Chondrocyte (in vitro differentiated cells): ENCODE measurements at regions not wholly inside any gene's neighbourhood (a gene's known extent, or its start where the extent isn't known, plus 50 kb on each side); places are given as distances from the start of the nearest gene placed in this dataset.

Experiments used
- DNase-seq: peaks from one replicate; pipeline ENCODE4 v3.0.0; 2021; ENCODE audit warnings: mixed read lengths, low spot score
- H3K27ac Mint-ChIP-seq: one replicate; pipeline ENCODE4 v1.8.0; 2021; ENCODE audit warnings: mild to moderate bottlenecking, moderate library complexity, mixed read lengths; ENCODE audit not compliant: unreplicated experiment
- H3K27me3 Mint-ChIP-seq: 2 replicates; pipeline ENCODE4 v1.8.0; 2021; ENCODE audit warnings: low read depth, mixed read lengths
- H3K36me3 Mint-ChIP-seq: 2 replicates; pipeline ENCODE4 v1.8.0; 2021; ENCODE audit warnings: low read depth, mixed read lengths
- H3K4me1 Mint-ChIP-seq: 2 replicates; pipeline ENCODE4 v1.8.0; 2021; ENCODE audit warnings: low read depth, mild to moderate bottlenecking, mixed read lengths
- H3K4me3 Mint-ChIP-seq: one replicate; pipeline ENCODE4 v1.8.0; 2021; ENCODE audit warnings: mild to moderate bottlenecking, moderate library complexity, mixed read lengths; ENCODE audit not compliant: unreplicated experiment
- H3K9me3 Mint-ChIP-seq: 2 replicates; pipeline ENCODE4 v1.8.0; 2021; ENCODE audit warnings: low read depth, mixed read lengths
- CTCF ChIP-seq: fragments of 200-600 bp; sonication (generic); IDR thresholded peaks from 2 replicates; pipeline ENCODE4 v1.5.0; 2021; ENCODE audit warnings: antibody characterized with exemption, mild to moderate bottlenecking, moderate library complexity

DNA sequence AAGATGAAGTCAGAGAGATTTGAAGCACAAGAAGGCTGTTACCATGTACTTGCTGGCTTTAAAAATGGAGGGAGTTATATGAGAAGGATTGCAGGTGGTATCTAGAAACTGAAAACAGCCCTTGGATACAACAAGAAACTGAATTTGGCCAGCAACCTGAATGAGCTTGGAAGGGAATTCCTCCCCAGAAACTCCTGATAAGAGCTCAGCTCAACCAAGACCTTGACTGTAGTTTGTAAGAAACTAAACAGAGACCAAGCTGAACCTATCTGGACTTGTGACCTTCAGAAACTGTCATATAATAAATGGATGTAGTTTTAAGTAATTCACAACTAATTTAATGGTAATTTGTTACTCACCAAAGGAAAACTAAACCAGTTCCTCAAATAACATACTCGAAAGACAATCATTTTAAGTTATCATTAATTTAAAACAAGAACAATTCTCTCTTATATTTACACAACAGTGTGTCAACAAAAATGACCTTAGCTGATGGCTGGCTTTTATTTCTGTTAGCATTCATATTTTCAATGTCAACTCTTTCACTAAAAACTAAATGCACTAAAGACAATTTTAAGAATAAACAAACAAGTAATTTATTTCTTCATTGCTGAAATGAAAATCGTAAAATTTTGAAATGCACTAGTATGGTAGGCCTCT is 1218.4 kb upstream of the TMPRSS15 start:
- Mint-ChIP-seq H3K36me3 (no peaks in the 10 kb centered on the region), H3K4me3 (no peak overlapping the region), H3K27ac (no peak overlapping the region), H3K27me3 (no peaks in the 10 kb centered on the region), H3K9me3 (peaks cover 6% of the 10 kb centered on the region), H3K4me1 (peaks cover 4% of the 10 kb centered on the region)
- TF ChIP-seq CTCF: no peak
- no peak for DNase-seq

DNA sequence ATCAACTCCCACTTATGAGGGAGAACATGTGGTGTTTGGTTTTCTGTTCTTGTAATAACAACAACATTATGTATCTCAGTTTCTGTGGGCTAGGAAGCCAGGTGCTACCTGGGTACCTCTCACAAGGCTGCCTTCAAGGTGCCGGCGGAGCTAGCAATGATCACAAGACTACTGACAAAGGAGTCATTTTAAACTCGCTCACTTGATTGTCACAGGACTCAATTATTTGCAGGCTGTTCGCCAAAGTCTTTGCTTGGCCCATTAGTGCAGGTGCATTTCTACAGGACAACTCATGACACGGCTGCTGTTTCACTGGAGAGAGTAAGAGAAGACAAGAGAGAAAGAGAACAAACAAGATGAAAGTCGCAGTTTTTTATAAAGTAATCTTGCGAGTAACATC is 1237.4 kb upstream of the TMPRSS15 start:
- no peak for DNase-seq
- Mint-ChIP-seq H3K27ac (no peak overlapping the region), H3K27me3 (no peaks in the 10 kb centered on the region), H3K9me3 (no peaks in the 10 kb centered on the region), H3K36me3 (no peaks in the 10 kb centered on the region), H3K4me1 (no peaks in the 10 kb centered on the region), H3K4me3 (no peak overlapping the region)
- no peak for TF ChIP-seq CTCF

DNA sequence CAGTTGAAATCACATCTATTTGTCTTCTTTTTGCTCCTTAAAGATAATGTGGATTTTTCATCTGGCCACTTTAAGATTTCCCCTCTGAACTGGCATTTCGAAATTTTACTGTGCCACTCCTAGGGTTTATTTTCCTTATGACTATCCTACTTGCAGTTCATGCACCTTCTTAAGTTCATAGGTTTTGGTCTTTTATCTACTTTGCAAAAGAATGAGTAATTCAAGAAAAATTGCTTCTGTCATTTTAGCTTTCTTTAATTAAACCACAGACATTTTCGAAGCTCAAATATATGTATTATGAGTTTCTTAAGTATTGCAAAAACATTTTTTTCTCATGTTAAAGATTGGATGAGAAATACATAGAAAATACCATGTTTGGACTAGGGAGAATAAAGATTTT is 1244.8 kb upstream of the TMPRSS15 start:
- DNase-seq: no peak
- Mint-ChIP-seq H3K4me3 (no peak overlapping the region), H3K27ac (no peak overlapping the region), H3K9me3 (peaks cover 5% of the 10 kb centered on the region), H3K27me3 (no peaks in the 10 kb centered on the region), H3K36me3 (no peaks in the 10 kb centered on the region), H3K4me1 (peaks cover 7% of the 10 kb centered on the region)
- no peak for TF ChIP-seq CTCF

GRCh38 chr21:19683492-19683891 is 1279.9 kb upstream of the TMPRSS15 start:
- Mint-ChIP-seq H3K27me3 (no peaks in the 10 kb centered on the region), H3K36me3 (peaks cover 1% of the 10 kb centered on the region), H3K9me3 (peaks cover 12% of the 10 kb centered on the region), H3K4me1 (peaks cover 5% of the 10 kb centered on the region), H3K27ac (no peak overlapping the region), H3K4me3 (no peak overlapping the region)
- no peak for TF ChIP-seq CTCF
- DNase-seq: no peak

GRCh38 chr21:19684328-19684727 is 1280.7 kb upstream of the TMPRSS15 start:
- no peak for TF ChIP-seq CTCF
- no peak for DNase-seq
- H3K4me3 Mint-ChIP-seq: no peak overlapping the region

More at GRCh38 chr21:19684328-19684727, 1280.7 kb upstream of the TMPRSS15 start:
- Mint-ChIP-seq H3K4me1 (peaks cover 2% of the 10 kb centered on the region), H3K27ac (no peak overlapping the region), H3K27me3 (no peaks in the 10 kb centered on the region), H3K9me3 (peaks cover 9% of the 10 kb centered on the region), H3K36me3 (peaks cover 1% of the 10 kb centered on the region)
